ENCODE measurements at regions not wholly inside any gene's neighbourhood (a gene's known extent, or its start where the extent isn't known, plus 50 kb on each side); places are given as distances from the start of the nearest gene placed in this dataset.
A peak's percentile ranks its signal among the peaks of the same experiment; 100 is the strongest.

- no peak for DNase-seq
Observed at GRCh38 chr12:111034083-111034885, 113.9 kb upstream of the MYL2 start, which contains the start of gene CUX2. Gene CUX2 (plus strand): TSS chr12:111034165.

- no peak for DNase-seq
Observed at GRCh38 chr12:111033281-111034082, 113.1 kb upstream of the MYL2 start.

GRCh38 chr12:111032591-111032919 is 112.2 kb upstream of the MYL2 start:
- no peak for DNase-seq

GRCh38 chr12:111031916-111032590 is 111.7 kb upstream of the MYL2 start:
- DNase-seq, result no peak

GRCh38 chr12:111030800-111031199 is 110.4 kb upstream of the MYL2 start:
- no peak for DNase-seq

- no peak for DNase-seq
Observed at GRCh38 chr12:111029732-111030131, 109.4 kb upstream of the MYL2 start.

GRCh38 chr12:111029305-111029704 is 108.9 kb upstream of the MYL2 start:
- no peak for DNase-seq

- DNase-seq, result no peak
Observed at GRCh38 chr12:111028830-111029229, 108.5 kb upstream of the MYL2 start.

- no peak for DNase-seq
Observed at GRCh38 chr12:111027431-111027830, 107.1 kb upstream of the MYL2 start.

GRCh38 chr12:111025792-111026430 is 105.5 kb upstream of the MYL2 start:
- no peak for DNase-seq

GRCh38 chr12:111025301-111025700 is 104.9 kb upstream of the MYL2 start:
- DNase-seq, result no peak

GRCh38 chr12:111024205-111024801 is 103.9 kb upstream of the MYL2 start:
- DNase-seq, result peak; percentile 30 to 52

- DNase-seq, result no peak
Observed at GRCh38 chr12:111022386-111022785, 102.0 kb upstream of the MYL2 start.

GRCh38 chr12:111014547-111014946 is 94.2 kb upstream of the MYL2 start:
- DNase-seq, result no peak

- no peak for DNase-seq
Observed at GRCh38 chr12:111012918-111013317, 92.5 kb upstream of the MYL2 start.

- no peak for DNase-seq
Observed at GRCh38 chr12:111011999-111012600, 91.7 kb upstream of the MYL2 start.

- DNase-seq, result no peak
Observed at GRCh38 chr12:111010916-111011657, 90.7 kb upstream of the MYL2 start.

GRCh38 chr12:111010061-111010460 is 89.7 kb upstream of the MYL2 start:
- no peak for DNase-seq

GRCh38 chr12:111006621-111007020 is 86.2 kb upstream of the MYL2 start:
- DNase-seq, result no peak

- no peak for DNase-seq
Observed at GRCh38 chr12:110998971-110999370, 78.6 kb upstream of the MYL2 start.

GRCh38 chr12:110998165-110998564 is 77.8 kb upstream of the MYL2 start:
- no peak for DNase-seq

GRCh38 chr12:110996415-110996814 is 76.0 kb upstream of the MYL2 start:
- no peak for DNase-seq
